Caco-2 (cell line): ENCODE measurements at regions not wholly inside any gene's neighbourhood (a gene's known extent, or its start where the extent isn't known, plus 50 kb on each side); places are given as distances from the start of the nearest gene placed in this dataset.

Experiments used
- BruUV-seq: library from RNA; stranded (reverse); fragments of 400-500 nt; replicated peaks from 2 replicates; lab custom pipeline; 2021; lab: Mats Ljungman, UMichigan
- CTCF ChIA-PET: fragments of 300-600 bp; sonication (Branson Sonifier 250); formaldehyde crosslinking; loops from one replicate; lab custom pipeline; 2022; ENCODE audit warnings: antibody characterized with exemption; lab: Charles Lee
- POLR2A ChIA-PET: fragments of 300-600 bp; sonication (Branson Sonifier 250); formaldehyde crosslinking; loops from one replicate; lab custom pipeline; 2022; ENCODE audit warnings: antibody characterized with exemption; lab: Charles Lee
- DNase-seq, 2 experiments: peaks; one replicate each; pipeline versions ENCODE4 v3.0.0 to v3.0.0-alpha.2; 2020 to 2022
- H3K27me3 ChIP-seq: replicated peaks from 2 replicates; pipeline ENCODE4 v1.6.0; 2011; ENCODE audit warnings: low read length; ENCODE audit not compliant: control insufficient read depth, insufficient read depth
- H3K36me3 ChIP-seq: 2 replicates; pipeline ENCODE4 v1.5.1; 2011; ENCODE audit warnings: low read length; ENCODE audit not compliant: control insufficient read depth, insufficient read depth
- H3K4me1 ChIP-seq: fragments of 250-450 bp; sonication (Bioruptor Pico); 2 replicates; pipeline ENCODE4 v1.5.1; 2020; ENCODE audit warnings: mild to moderate bottlenecking
- H3K4me3 ChIP-seq: 2 replicates; pipeline ENCODE4 v1.5.1; 2011; ENCODE audit warnings: low read depth, mild to moderate bottlenecking, control low read depth, low read length
- H3K9me3 ChIP-seq: fragments of 250-450 bp; sonication (Bioruptor Pico); 2 replicates; pipeline ENCODE4 v1.5.1; 2020; ENCODE audit warnings: mild to moderate bottlenecking, moderate library complexity
- H3K27ac Mint-ChIP-seq: one replicate; pipeline ENCODE4 v1.8.0; 2022; ENCODE audit warnings: mixed read lengths; ENCODE audit not compliant: unreplicated experiment
- H3K27me3 Mint-ChIP-seq: one replicate; pipeline ENCODE4 v1.8.0; 2022; ENCODE audit warnings: mixed read lengths; ENCODE audit not compliant: insufficient read depth, unreplicated experiment
- H3K36me3 Mint-ChIP-seq: one replicate; pipeline ENCODE4 v1.8.0; 2022; ENCODE audit warnings: mild to moderate bottlenecking, mixed read lengths; ENCODE audit not compliant: insufficient read depth, unreplicated experiment
- H3K4me1 Mint-ChIP-seq: one replicate; pipeline ENCODE4 v1.8.0; 2022; ENCODE audit warnings: low read depth, mixed read lengths; ENCODE audit not compliant: unreplicated experiment
- H3K4me3 Mint-ChIP-seq: one replicate; pipeline ENCODE4 v1.8.0; 2022; ENCODE audit warnings: mild to moderate bottlenecking, moderate library complexity, mixed read lengths; ENCODE audit not compliant: unreplicated experiment
- H3K9me3 Mint-ChIP-seq: one replicate; pipeline ENCODE4 v1.8.0; 2022; ENCODE audit warnings: mixed read lengths; ENCODE audit not compliant: unreplicated experiment
- CTCF ChIP-seq, 2 experiments: fragments of 200-600 bp in 1 of 2; IDR thresholded peaks; 1 replicate in 1 of 2; 2 replicates in 1 of 2; pipeline versions ENCODE4 v1.5.1 to v1.8.0; 2011 to 2022; ENCODE audit warnings: antibody characterized with exemption in 1 of 2, control low read depth in 1 of 2, inconsistent platforms in 1 of 2, low read depth in 1 of 2, low read length in 1 of 2, mild to moderate bottlenecking in 1 of 2, moderate library complexity in 1 of 2; ENCODE audit not compliant: insufficient read depth in 1 of 2, severe bottlenecking in 1 of 2, unreplicated experiment in 1 of 2
- intact Hi-C: fragments of 100-400 bp; cut with micrococcal nuclease; formaldehyde crosslinking; loops from one replicate; pipeline ENCODE4 v1.10.0; 2022; ENCODE audit not compliant: unreplicated experiment

- intact Hi-C loops, result no loop called here
- no peak for DNase-seq
- Mint-ChIP-seq H3K4me3 (no peak overlapping the region), H3K27ac (no peak overlapping the region), H3K4me1 (no peaks in the 10 kb centered on the region), H3K36me3 (no peaks in the 10 kb centered on the region), H3K9me3 (no peaks in the 10 kb centered on the region), H3K27me3 (no peaks in the 10 kb centered on the region)
- Histone ChIP-seq H3K4me1 (no peaks in the 10 kb centered on the region), H3K27me3 (no peaks in the 10 kb centered on the region), H3K36me3 (no peaks in the 10 kb centered on the region), H3K9me3 (no peaks in the 10 kb centered on the region), H3K4me3 (no peak overlapping the region)
- POLR2A ChIA-PET, result no interaction called here
- TF ChIP-seq CTCF (IDR thresholded peaks at IDR 0.05; ENCODE audit: insufficient read depth in 1 of 2, low read depth in 1 of 2, low read length in 1 of 2, severe bottlenecking in 1 of 2, unreplicated experiment in 1 of 2), result no peak
- BruUV-seq, result no TSS peak
- CTCF ChIA-PET, result no interaction called here
Measured at GRCh38 chr14:89573399-89573657, 156.3 kb upstream of the FOXN3 start.

- POLR2A ChIA-PET, result no interaction called here
- H3K27ac Mint-ChIP-seq, result no peak overlapping the region
- no TSS peak for BruUV-seq
- TF ChIP-seq CTCF (IDR thresholded peaks at IDR 0.05; ENCODE audit: insufficient read depth in 1 of 2, low read depth in 1 of 2, low read length in 1 of 2, severe bottlenecking in 1 of 2, unreplicated experiment in 1 of 2), result no peak
- Histone ChIP-seq H3K4me3 (no peak overlapping the region), H3K36me3 (no peaks in the 10 kb centered on the region), H3K4me1 (no peaks in the 10 kb centered on the region), H3K9me3 (no peaks in the 10 kb centered on the region), H3K27me3 (no peaks in the 10 kb centered on the region)
- H3K4me3 Mint-ChIP-seq, result no peak overlapping the region
- intact Hi-C loops, result no loop called here
- CTCF ChIA-PET, result no interaction called here
- no peaks in the 10 kb centered on the region for H3K36me3 Mint-ChIP-seq
- H3K27me3 Mint-ChIP-seq, result no peaks in the 10 kb centered on the region
- H3K4me1 Mint-ChIP-seq, result no peaks in the 10 kb centered on the region
- no peaks in the 10 kb centered on the region for H3K9me3 Mint-ChIP-seq
- no peak for DNase-seq
Measured at GRCh38 chr14:89572596-89573398, 155.8 kb upstream of the FOXN3 start.

- H3K9me3 Mint-ChIP-seq, result no peaks in the 10 kb centered on the region
- no peaks in the 10 kb centered on the region for H3K27me3 Mint-ChIP-seq
- no peak for TF ChIP-seq CTCF (IDR thresholded peaks at IDR 0.05; ENCODE audit: insufficient read depth in 1 of 2, low read depth in 1 of 2, low read length in 1 of 2, severe bottlenecking in 1 of 2, unreplicated experiment in 1 of 2)
- DNase-seq, result no peak
- no peaks in the 10 kb centered on the region for H3K36me3 Mint-ChIP-seq
- intact Hi-C loops, result no loop called here
- H3K27ac Mint-ChIP-seq, result no peak overlapping the region
- ChIA-PET CTCF (no interaction called here), POLR2A (no interaction called here)
- no TSS peak for BruUV-seq
- Histone ChIP-seq H3K9me3 (no peaks in the 10 kb centered on the region), H3K36me3 (no peaks in the 10 kb centered on the region), H3K27me3 (no peaks in the 10 kb centered on the region), H3K4me1 (no peaks in the 10 kb centered on the region), H3K4me3 (no peak overlapping the region)
- no peak overlapping the region for H3K4me3 Mint-ChIP-seq
- H3K4me1 Mint-ChIP-seq, result no peaks in the 10 kb centered on the region
Measured at GRCh38 chr14:89571491-89571890, 154.5 kb upstream of the FOXN3 start.
